Breast epithelium (tissue), 4 donors: ENCODE measurements at regions not wholly inside any gene's neighbourhood (a gene's known extent, or its start where the extent isn't known, plus 50 kb on each side); places are given as distances from the start of the nearest gene placed in this dataset.
"Not testable (repeated sequence)": the region's sequence is repeated elsewhere in the genome, so short reads cannot be mapped to it uniquely, and the experiment has no call there.

Experiments used
- DNase-seq, 2 donors: peaks; one replicate each; pipeline ENCODE4 v3.0.0-alpha.2; 2019; ENCODE audit warnings: low spot score in 2 of 2
- H3K27ac ChIP-seq, 2 donors: fragments of 200-600 bp; sonication (generic) in 1 of 2; one replicate each; pipeline ENCODE4 v1.5.1; 2016 to 2019; ENCODE audit warnings: mild to moderate bottlenecking in 1 of 2
- H3K27me3 ChIP-seq, 2 donors: fragments of 200-600 bp; sonication (generic) in 1 of 2; one replicate each; pipeline versions ENCODE4 v1.5.1 to v1.6.0; 2017 to 2019; ENCODE audit warnings: control low read depth in 1 of 2, mild to moderate bottlenecking in 1 of 2
- H3K36me3 ChIP-seq: fragments of 200-600 bp; one replicate; pipeline ENCODE4 v1.5.1; 2019
- H3K4me1 ChIP-seq, 2 donors: fragments of 200-600 bp; sonication (generic); one replicate each; pipeline ENCODE4 v1.5.1; 2016 to 2019; ENCODE audit warnings: control low read depth in 1 of 2
- H3K4me3 ChIP-seq, 3 donors: fragments of 200-600 bp; sonication (generic); 1 replicate in 2 of 3; 2 replicates in 1 of 3; pipeline ENCODE4 v1.5.1; 2016 to 2019; ENCODE audit warnings: mild to moderate bottlenecking in 3 of 3, moderate library complexity in 2 of 3
- H3K9me3 ChIP-seq, 2 donors: fragments of 200-600 bp; sonication (generic) in 1 of 2; one replicate each; pipeline ENCODE4 v1.5.1; 2016 to 2019; ENCODE audit warnings: control low read depth in 1 of 2
- POLR2A ChIP-seq: fragments of 450-650 bp; IDR thresholded peaks from one replicate; pipeline ENCODE4 v1.6.1; 2016; ENCODE audit warnings: antibody characterized with exemption, mild to moderate bottlenecking, moderate library complexity
- POLR2AphosphoS5 ChIP-seq, 3 donors: sonication (generic); formaldehyde crosslinking; IDR thresholded peaks; one replicate each; pipeline ENCODE4 v1.6.1; 2017; ENCODE audit warnings: antibody characterized with exemption in 3 of 3
- intact Hi-C: fragments of 100-400 bp; cut with DNase I; formaldehyde crosslinking; loops from one replicate; pipeline ENCODE4 v1.15.1; 2023; ENCODE audit warnings: low total_unique reads
- TF ChIP-seq, protein P1 (sequence below), 3 donors: fragments of 450-650 bp; IDR thresholded peaks; one replicate each; pipeline ENCODE4 v1.5.1; 2016 to 2017; ENCODE audit warnings: antibody characterized with exemption in 3 of 3, mild to moderate bottlenecking in 3 of 3, moderate library complexity in 3 of 3

DNA sequence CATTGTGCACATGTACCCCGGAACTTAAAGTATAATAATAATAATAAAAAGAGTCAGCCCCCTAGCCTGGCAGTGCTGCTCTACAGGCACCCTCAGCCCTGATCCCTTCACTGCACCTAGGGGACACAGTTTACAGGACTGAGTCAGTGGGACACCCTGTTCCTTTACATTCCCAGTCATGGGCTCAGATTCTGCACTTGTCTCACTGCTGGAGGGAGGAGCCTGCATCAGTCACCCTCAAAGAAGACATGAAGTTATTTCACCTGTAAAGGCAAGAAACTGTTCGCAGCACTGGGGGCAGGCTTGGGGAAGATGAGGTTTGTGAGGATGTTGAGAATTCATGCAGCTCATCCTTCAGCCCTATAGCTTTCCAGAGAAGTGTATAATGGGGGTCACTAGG, 50.7 kb upstream of the VPREB1 start:
- no peaks in the 10 kb centered on the region for H3K9me3 ChIP-seq
- no peak overlapping the region for H3K4me3 ChIP-seq
- no peak overlapping the region for H3K27ac ChIP-seq
- no peak for DNase-seq
- intact Hi-C loops, result no loop called here
- no peaks in the 10 kb centered on the region for H3K36me3 ChIP-seq
- no peak for TF ChIP-seq POLR2A
- no peak for TF ChIP-seq POLR2AphosphoS5 (IDR thresholded peaks at IDR 0.05)
- TF ChIP-seq, protein P1, sequence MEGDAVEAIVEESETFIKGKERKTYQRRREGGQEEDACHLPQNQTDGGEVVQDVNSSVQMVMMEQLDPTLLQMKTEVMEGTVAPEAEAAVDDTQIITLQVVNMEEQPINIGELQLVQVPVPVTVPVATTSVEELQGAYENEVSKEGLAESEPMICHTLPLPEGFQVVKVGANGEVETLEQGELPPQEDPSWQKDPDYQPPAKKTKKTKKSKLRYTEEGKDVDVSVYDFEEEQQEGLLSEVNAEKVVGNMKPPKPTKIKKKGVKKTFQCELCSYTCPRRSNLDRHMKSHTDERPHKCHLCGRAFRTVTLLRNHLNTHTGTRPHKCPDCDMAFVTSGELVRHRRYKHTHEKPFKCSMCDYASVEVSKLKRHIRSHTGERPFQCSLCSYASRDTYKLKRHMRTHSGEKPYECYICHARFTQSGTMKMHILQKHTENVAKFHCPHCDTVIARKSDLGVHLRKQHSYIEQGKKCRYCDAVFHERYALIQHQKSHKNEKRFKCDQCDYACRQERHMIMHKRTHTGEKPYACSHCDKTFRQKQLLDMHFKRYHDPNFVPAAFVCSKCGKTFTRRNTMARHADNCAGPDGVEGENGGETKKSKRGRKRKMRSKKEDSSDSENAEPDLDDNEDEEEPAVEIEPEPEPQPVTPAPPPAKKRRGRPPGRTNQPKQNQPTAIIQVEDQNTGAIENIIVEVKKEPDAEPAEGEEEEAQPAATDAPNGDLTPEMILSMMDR (IDR thresholded peaks at IDR 0.05), result no peak
- peaks cover 0 to 6% of the 10 kb centered on the region in 2 donors for H3K27me3 ChIP-seq
- H3K4me1 ChIP-seq, result no peaks in the 10 kb centered on the region

DNA sequence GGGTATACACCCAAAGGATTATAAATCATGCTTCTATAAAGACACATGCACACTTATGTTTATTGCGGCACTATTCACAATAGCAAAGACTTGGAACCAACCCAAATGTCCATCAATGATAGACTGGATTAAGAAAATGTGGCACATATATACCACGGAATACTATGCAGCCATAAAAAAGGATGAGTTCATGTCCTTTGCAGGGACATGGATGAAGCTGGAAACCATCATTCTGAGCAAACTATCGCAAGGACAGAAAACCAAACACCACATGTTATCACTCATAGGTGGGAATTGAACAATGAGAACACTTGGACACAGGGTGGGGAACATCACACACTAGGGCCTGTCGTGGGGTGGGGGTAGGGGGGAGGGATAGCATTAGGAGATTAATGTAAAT, 51.1 kb upstream of the VPREB1 start:
- H3K27me3 ChIP-seq, H3K36me3 ChIP-seq, H3K9me3 ChIP-seq, intact Hi-C loops, H3K27ac ChIP-seq, H3K4me1 ChIP-seq, H3K4me3 ChIP-seq, DNase-seq: not testable (repeated sequence)

DNA sequence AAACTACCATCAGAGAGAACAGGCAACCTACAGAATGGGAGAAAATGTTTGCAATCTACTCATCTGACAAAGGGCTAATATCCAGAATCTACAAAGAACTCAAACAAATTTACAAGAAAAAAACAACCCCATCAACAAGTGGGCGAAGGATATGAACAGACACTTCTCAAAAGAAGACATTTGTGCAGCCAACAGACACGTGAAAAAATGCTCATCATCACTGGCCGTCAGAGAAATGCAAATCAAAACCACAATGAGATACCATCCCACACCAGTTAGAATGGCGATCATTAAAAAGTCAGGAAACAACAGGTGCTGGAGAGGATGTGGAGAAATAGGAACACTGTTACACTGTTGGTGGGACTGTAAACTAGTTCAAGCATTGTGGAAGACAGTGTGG, 51.6 kb upstream of the VPREB1 start:
- DNase-seq, H3K27me3 ChIP-seq, H3K36me3 ChIP-seq, H3K9me3 ChIP-seq, H3K4me1 ChIP-seq, H3K4me3 ChIP-seq, intact Hi-C loops, H3K27ac ChIP-seq: not testable (repeated sequence)

DNA sequence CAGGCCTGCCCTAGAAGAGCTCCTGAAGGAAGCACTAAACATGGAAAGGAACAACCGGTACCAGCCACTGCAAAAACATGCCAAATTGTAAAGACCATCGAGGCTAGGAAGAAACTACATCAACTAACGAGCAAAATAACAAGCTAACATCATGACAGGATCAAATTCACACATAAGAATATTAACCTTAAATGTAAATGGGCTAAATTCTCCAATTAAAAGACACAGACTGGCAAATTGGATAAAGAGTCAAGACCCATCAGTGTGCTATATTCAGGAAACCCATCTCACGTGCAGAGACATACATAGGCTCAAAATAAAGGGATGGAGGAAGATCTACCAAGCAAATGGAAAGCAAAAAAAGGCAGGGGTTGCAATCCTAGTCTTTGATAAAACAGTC, 54.8 kb upstream of the VPREB1 start:
- H3K9me3 ChIP-seq, H3K4me1 ChIP-seq, intact Hi-C loops, H3K36me3 ChIP-seq, H3K27me3 ChIP-seq, H3K4me3 ChIP-seq, H3K27ac ChIP-seq, DNase-seq: not testable (repeated sequence)

DNA sequence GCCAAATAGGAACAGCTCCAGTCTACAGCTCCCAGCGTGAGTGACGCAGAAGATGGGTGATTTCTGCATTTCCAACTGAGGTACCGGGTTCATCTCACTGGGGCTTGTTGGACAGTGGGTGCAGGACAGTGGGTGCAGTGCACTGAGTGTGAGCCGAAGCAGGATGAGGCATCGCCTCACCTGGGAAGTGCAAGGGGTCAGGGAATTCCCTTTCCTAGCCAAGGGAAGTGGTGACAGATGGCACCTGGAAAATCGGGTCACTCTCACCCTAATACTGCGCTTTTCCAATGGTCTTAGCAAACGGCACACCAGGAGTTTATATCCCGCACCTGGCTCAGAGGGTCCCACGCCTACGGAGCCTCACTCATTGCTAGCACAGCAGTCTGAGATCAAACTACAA, 56.7 kb upstream of the VPREB1 start:
- H3K36me3 ChIP-seq, H3K27me3 ChIP-seq, H3K27ac ChIP-seq, H3K4me3 ChIP-seq, H3K4me1 ChIP-seq, H3K9me3 ChIP-seq, intact Hi-C loops, DNase-seq: not testable (repeated sequence)

DNA sequence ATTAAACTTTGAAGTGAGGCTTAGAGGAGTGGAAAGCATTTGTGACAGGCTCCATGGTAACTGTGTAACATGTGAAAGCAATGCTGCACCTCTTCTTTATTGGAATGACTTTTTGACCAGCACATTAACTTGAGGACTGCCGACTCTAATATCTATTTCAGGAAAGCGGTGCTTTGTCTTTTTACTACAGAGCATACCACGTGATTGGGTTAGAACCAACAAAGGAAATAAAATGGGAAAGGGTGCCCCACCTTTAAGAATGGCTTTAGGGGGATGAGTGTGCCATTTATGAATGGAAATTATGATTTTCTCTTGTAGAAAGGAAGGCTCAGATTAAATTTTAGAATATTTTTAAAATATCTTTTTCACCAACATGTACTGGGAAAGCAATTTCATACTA, 57.3 kb upstream of the VPREB1 start:
- Histone ChIP-seq H3K36me3 (no peaks in the 10 kb centered on the region), H3K4me1 (no peaks in the 10 kb centered on the region), H3K27ac (no peak overlapping the region), H3K9me3 (no peaks in the 10 kb centered on the region), H3K27me3 (peaks cover 0 to 4% of the 10 kb centered on the region in 2 donors), H3K4me3 (no peak overlapping the region)
- DNase-seq, result no peak
- intact Hi-C loops, result no loop called here
- TF ChIP-seq, protein P1 (IDR thresholded peaks at IDR 0.05), result no peak
- TF ChIP-seq POLR2A (no peak), POLR2AphosphoS5 (IDR thresholded peaks at IDR 0.05) (no peak)

DNA sequence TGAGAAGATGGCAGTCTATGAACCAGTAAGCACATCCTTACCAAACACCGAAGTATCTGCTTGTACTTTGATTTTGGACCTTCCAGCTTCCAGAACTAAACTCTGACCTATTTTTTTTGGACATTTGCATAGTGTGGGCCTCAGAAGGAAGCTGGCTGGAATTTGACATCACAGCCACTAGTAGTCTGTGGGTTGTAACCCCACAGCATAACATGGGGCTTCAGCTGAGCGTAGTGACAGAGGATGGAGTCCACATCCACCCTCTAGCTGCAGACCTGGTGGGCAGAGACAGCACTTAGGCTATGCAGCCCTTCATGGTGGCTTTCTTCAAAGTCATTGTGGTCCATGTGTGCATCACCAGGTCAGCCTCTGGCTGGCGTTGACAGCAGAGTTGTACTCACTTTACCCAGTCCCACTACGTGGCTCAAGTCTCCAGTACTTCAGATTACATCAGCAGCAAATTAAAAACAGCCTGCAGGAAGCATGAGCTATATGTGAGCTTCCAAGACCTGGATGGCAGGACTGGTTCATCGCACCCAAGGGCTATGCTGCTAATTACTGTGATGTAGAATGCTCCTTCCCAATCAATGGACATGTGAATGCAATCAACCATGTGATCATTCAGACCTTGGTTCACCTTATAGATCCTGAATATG, 58.6 kb upstream of the VPREB1 start:
- Histone ChIP-seq H3K36me3 (no peaks in the 10 kb centered on the region), H3K27me3 (peaks cover 0 to 13% of the 10 kb centered on the region in 2 donors), H3K27ac (no peak overlapping the region), H3K4me3 (no peak overlapping the region), H3K9me3 (no peaks in the 10 kb centered on the region), H3K4me1 (no peaks in the 10 kb centered on the region)
- no peak for TF ChIP-seq POLR2A
- TF ChIP-seq, protein P1 (IDR thresholded peaks at IDR 0.05), result no peak
- no peak for TF ChIP-seq POLR2AphosphoS5 (IDR thresholded peaks at IDR 0.05)
- no peak for DNase-seq
- intact Hi-C loops, result no loop called here
